ENCODE measurements at regions not wholly inside any gene's neighbourhood (a gene's known extent, or its start where the extent isn't known, plus 50 kb on each side); places are given as distances from the start of the nearest gene placed in this dataset.

- no peak for DNase-seq
- Histone ChIP-seq H4K20me1 (ENCODE audit: insufficient read depth, low read length) (no peaks in the 10 kb centered on the region), H3K36me3 (replicated peaks in 1 of 2; ENCODE audit: control insufficient read depth in 1 of 2, insufficient read depth in 2 of 2, low read length in 2 of 2) (no peaks in the 10 kb centered on the region), H3K4me2 (replicated peaks; ENCODE audit: extremely low read depth, low read length, poor library complexity, severe bottlenecking) (no peak overlapping the region), H3K27me3 (ENCODE audit: control insufficient read depth in 2 of 2, insufficient read depth in 2 of 2, low read length in 2 of 2) (no peaks in the 10 kb centered on the region), H3K27ac (ENCODE audit: low read depth in 1 of 2, low read length in 2 of 2) (no peak overlapping the region), H3K4me3 (replicated peaks in 1 of 3; ENCODE audit: low read depth in 2 of 3, low read length in 3 of 3) (no peak overlapping the region), H3K4me1 (ENCODE audit: control insufficient read depth in 1 of 2, insufficient read depth in 2 of 2, low read length in 2 of 2) (no peaks in the 10 kb centered on the region), H2AFZ (ENCODE audit: insufficient read depth, low read depth, low read length, poor library complexity, severe bottlenecking) (no peak overlapping the region), H3K79me2 (ENCODE audit: insufficient read depth, low read length) (no peaks in the 10 kb centered on the region), H3K9me3 (replicated peaks in 1 of 2; ENCODE audit: control insufficient read depth in 1 of 2, insufficient read depth in 1 of 2, low read length in 2 of 2) (peaks cover 0 to 9% of the 10 kb centered on the region in 2 donors), H3K9ac (ENCODE audit: insufficient read depth, low read length, poor library complexity, severe bottlenecking) (no peak overlapping the region)
- Mint-ChIP-seq H3K27me3 (ENCODE audit: low read depth in 3 of 3) (peaks cover 0 to 1% (median 0%) of the 10 kb centered on the region in 3 donors), H3K27ac (no peak overlapping the region), H3K36me3 (no peaks in the 10 kb centered on the region), H3K9me3 (peaks cover 2 to 10% (median 7%) of the 10 kb centered on the region in 7 donors), H3K4me1 (no peaks in the 10 kb centered on the region), H3K4me3 (no peak overlapping the region)
- TF ChIP-seq CTCF (IDR thresholded peaks at IDR 0.05) = no peak
- intact Hi-C loops (cut with micrococcal nuclease) = no loop called here
Observed at GRCh38 chr3:89948008-89948407, 840.6 kb downstream of the EPHA3 start.

GRCh38 chr3:89950772-89951171 lies 843.4 kb downstream of the EPHA3 start:
- H2AFZ ChIP-seq (ENCODE audit: insufficient read depth, low read depth, low read length, poor library complexity, severe bottlenecking) = no peak overlapping the region
- H3K4me1 Mint-ChIP-seq = no peaks in the 10 kb centered on the region

More at GRCh38 chr3:89950772-89951171, 843.4 kb downstream of the EPHA3 start:
- WGBS (ENCODE audit: insufficient coverage) = no CpG with 5 or more reads among the region's 1 CpG
- H3K27ac ChIP-seq (ENCODE audit: low read depth in 1 of 2, low read length in 2 of 2) = no peak overlapping the region
- H3K36me3 Mint-ChIP-seq = no peaks in the 10 kb centered on the region
- H3K9me3 Mint-ChIP-seq = peaks cover 0 to 19% (median 4%) of the 10 kb centered on the region in 7 donors
- no peaks in the 10 kb centered on the region for H3K27me3 ChIP-seq (ENCODE audit: control insufficient read depth in 2 of 2, insufficient read depth in 2 of 2, low read length in 2 of 2)
- H4K20me1 ChIP-seq (ENCODE audit: insufficient read depth, low read length) = no peaks in the 10 kb centered on the region
- no peak overlapping the region for H3K27ac Mint-ChIP-seq
- intact Hi-C loops (cut with micrococcal nuclease) = no loop called here
- no peak overlapping the region for H3K9ac ChIP-seq (ENCODE audit: insufficient read depth, low read length, poor library complexity, severe bottlenecking)
- peaks cover 6 to 9% of the 10 kb centered on the region in 2 donors for H3K9me3 ChIP-seq (replicated peaks in 1 of 2; ENCODE audit: control insufficient read depth in 1 of 2, insufficient read depth in 1 of 2, low read length in 2 of 2)
- H3K79me2 ChIP-seq (ENCODE audit: insufficient read depth, low read length) = no peaks in the 10 kb centered on the region
- no peak overlapping the region for H3K4me3 Mint-ChIP-seq
- DNase-seq = no peak
- no peak for TF ChIP-seq CTCF (IDR thresholded peaks at IDR 0.05)
- H3K4me1 ChIP-seq (ENCODE audit: control insufficient read depth in 1 of 2, insufficient read depth in 2 of 2, low read length in 2 of 2) = no peaks in the 10 kb centered on the region
- no peaks in the 10 kb centered on the region for H3K36me3 ChIP-seq (replicated peaks in 1 of 2; ENCODE audit: control insufficient read depth in 1 of 2, insufficient read depth in 2 of 2, low read length in 2 of 2)
- no peak overlapping the region for H3K4me2 ChIP-seq (replicated peaks; ENCODE audit: extremely low read depth, low read length, poor library complexity, severe bottlenecking)
- H3K27me3 Mint-ChIP-seq (ENCODE audit: low read depth in 3 of 3) = peaks cover 0 to 1% (median 0%) of the 10 kb centered on the region in 3 donors
- H3K4me3 ChIP-seq (replicated peaks in 1 of 3; ENCODE audit: low read depth in 2 of 3, low read length in 3 of 3) = no peak overlapping the region
